ENCODE measurements at regions not wholly inside any gene's neighbourhood (a gene's known extent, or its start where the extent isn't known, plus 50 kb on each side); places are given as distances from the start of the nearest gene placed in this dataset.
"Not testable (repeated sequence)": the region's sequence is repeated elsewhere in the genome, so short reads cannot be mapped to it uniquely, and the experiment has no call there.

DNA sequence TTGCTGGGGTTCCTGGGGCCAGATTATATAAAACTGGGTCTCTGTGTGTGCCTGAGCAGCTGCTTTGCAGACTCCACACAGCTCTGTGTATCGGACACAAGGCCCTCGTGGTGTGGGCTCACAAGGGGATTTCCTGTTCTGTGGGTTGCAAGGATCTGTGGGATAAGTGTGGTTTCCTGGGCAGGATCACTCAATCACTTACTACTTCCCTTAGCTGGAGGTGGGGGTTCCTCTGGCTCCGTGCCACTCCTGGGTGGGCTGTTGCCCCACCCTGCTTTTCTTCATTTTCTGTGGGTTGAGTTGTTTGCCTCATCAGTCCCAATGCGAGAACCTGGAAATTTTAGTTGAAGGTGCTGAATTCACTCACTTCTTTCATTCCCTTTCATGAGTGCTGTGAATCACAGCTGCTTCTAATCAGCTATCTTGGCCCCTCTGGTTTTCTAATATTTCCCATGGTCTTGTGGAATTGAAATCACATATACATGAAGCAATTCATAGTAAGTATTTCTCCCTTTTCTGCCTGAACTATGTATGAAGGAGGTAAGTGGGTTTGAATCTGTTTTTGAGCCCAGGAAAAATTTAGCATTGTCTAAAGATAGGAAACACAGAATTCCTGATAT, 196.3 kb downstream of the DCDC2C start:
- intact Hi-C loops (cut with micrococcal nuclease) = no loop called here

DNA sequence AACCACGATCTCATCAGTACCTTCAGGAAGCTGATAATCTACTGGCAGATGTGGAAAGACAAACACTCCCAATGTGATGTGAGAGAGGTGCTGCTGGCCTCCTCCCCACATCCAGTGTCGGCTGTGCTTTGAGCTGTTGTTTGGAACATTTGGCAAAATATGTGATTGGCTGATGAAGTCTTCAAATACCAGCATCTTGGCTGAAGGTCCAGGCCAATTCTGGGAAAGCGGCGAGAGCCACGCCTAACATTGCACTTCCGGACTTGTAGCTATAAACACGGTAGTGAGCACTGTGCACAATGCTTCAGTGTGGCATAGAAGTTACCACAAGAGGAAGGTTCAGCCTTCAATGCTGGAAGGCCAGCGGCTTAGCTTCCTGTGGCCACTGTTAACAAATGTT, 198.8 kb downstream of the DCDC2C start:
- intact Hi-C loops (cut with micrococcal nuclease) = no loop called here

DNA sequence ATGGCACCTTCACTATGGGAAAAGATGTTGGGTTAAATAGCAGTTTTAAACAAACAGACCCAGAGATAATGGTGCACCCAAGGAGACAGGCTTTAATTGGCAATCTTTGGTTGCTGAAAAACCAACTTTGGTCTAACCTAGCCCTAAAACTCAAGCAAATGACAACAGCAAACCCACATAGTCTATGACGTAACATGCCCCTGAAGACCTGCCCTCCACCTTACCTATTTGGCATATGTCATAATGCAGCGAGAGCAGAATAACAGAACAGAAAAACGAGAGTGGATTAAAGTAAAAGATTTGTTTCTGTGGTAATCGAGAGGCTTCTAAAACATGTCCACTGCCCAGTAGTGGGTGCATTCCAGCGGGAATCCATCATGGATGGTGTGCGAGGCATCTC, 200.7 kb downstream of the DCDC2C start:
- intact Hi-C loops (cut with micrococcal nuclease) = no loop called here

DNA sequence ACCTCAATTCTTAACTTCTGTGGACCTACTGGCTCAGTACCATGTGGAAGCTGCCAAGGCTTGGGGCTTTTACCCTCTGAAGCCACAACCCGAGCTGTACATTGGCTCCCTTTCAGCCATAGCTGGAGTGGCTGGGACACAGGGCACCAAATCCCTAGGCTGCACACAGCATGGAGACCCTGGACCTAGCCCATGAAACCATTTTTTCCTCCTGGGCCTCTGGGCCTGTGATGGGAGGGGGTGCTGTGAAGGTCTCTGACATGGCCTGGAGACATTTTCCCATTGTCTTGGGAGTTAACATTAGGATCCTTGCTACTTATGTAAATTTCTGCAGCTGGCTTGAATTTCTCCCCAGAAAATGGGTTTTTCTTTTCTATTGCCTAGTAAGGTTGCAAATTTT, 205.1 kb downstream of the DCDC2C start:
- intact Hi-C loops (cut with micrococcal nuclease) = not testable (repeated sequence)

DNA sequence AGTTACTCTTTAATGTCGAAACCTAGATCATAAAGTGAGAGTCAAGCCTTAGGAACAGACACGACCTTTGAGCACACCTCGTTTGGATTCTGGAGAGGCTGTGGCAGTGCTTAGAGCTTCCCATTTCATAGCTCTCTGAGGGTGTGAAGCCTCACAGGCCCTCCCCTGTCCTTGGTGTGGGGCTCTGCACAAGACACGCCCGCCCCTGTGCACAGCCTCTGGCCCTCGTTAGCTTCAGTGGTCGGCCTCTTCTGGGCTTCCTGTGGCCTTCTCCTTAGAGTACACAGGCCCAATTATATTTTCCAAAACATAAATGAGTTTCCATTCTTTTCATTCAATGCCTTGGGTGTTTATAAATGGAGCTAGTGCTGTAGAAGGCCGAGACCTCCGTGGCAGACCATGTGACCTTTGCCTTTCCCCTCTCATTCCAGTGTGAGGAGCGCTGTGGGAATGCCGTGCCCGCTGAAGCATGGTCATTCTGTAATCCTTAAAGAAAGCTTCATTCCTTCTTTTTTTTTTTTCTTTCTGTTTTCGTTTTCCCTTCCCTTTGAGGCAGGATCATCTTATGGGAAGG, 208.6 kb downstream of the DCDC2C start:
- intact Hi-C loops (cut with micrococcal nuclease) = no loop called here

DNA sequence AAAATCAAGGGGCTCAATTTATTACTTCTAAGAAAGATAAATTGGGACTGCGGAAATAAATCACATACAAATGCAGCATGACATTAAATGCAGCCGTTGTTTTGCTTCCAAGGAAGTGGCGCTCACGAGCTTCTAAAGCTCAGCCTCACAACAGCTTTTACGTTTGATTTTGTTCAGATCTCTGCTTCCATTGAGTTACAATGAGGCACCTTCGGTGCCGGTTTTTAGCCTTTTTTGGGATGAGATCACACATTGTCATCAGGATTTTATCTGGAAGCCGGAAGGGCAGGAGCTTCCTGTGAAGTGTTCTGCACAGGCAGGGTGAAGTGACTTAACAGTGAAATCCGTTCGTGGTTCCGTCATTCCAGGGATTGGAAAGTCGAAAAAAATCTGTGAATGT, 209.8 kb downstream of the DCDC2C start:
- intact Hi-C loops (cut with micrococcal nuclease) = no loop called here

DNA sequence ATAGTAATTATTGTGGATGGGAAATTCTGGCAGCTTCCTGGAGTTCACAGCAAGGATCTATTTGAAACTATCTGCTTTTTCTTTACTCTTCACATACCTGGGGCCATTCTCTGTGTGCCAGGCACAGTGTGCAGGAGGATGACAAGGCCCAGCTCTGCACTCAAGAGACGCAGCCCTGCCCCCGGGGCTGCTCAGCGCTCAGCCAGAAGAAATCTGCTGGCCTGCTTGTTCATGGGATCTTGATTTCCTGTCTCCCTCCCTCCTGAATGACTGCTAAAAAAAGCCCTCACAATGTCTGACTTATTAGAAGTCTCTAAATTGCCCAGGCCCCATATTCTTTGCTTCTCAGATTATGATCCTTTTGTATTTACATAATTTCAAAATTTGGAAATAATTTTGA, 210.9 kb downstream of the DCDC2C start:
- intact Hi-C loops (cut with micrococcal nuclease) = no loop called here

DNA sequence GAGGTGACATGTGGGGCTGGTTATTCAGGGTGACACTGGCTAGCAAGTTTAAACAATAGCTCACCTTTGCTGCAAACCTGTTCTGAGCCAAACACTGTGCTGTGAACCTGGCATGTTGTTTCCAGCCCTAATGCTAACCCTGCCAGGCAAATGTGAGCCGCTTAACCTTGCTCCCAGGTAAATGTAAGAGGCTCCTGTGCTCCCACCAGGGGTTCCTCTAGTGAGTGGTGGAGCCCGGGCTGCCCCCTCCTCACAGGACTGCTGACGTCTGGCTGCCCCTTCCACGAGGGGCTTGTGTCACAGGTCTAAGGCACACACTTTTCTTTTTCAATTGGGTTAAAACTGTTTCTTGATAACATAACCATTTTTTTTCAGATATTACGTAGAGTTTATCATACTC, 223.7 kb downstream of the DCDC2C start:
- intact Hi-C loops (cut with micrococcal nuclease) = no loop called here

DNA sequence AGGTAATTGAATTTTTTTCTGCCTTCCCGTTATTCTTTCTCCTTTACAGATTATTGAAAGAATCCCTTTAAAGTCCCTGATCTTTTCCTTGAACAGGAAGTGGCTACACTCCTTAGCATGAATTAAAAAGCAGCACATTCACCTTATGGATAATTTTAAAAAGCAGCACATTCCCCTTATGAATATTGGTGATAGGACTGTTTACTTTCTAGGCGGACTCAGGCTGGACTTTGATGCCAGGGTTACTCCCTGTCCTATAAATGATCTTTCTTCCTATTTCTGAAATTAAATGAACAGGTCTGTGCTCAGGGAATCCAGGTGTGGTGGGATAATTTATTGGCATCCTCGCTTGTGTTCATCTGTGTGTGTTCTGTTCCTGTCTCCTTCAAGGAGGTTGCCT, 226.0 kb downstream of the DCDC2C start:
- intact Hi-C loops (cut with micrococcal nuclease) = no loop called here

DNA sequence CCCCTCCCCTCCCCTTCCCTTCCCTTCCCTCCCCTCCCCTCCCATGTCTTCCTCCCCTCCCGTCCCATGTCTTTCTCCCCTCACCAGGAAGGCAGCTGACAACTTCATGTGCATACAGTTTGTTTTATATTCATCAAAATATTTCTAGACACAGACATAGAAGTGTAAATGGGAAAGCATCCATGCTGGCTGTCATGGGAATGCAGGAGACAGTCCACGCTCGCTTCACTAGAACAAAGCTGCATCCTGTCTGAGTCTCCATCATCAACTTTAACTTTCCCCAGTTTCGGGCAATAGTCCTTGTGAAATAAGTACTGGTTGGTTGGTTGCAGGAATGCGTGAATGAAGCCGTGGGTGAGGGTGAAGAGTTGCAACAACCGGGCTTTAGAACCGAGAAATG, 226.9 kb downstream of the DCDC2C start:
- intact Hi-C loops (cut with micrococcal nuclease) = no loop called here

DNA sequence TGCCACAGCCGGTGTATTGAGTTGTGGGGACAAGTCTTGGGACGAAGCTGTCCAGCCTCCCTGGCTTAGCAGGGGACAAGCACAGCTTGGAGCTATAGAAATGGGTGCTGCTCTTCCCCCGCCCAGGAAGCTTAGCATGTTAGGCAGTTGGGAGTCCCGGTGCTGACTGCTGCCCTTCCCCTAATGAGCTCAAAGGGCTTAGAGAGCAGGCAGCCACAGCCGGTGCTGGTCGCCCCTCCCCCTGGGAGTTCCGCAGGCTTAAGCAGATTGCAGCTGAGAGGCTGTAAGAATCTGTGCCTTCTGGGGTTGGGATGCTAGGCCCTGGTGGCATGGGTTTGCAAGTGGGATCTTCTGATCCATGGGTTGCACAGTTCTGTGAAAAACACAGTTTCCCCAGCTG, 237.3 kb downstream of the DCDC2C start:
- intact Hi-C loops (cut with micrococcal nuclease) = no loop called here

DNA sequence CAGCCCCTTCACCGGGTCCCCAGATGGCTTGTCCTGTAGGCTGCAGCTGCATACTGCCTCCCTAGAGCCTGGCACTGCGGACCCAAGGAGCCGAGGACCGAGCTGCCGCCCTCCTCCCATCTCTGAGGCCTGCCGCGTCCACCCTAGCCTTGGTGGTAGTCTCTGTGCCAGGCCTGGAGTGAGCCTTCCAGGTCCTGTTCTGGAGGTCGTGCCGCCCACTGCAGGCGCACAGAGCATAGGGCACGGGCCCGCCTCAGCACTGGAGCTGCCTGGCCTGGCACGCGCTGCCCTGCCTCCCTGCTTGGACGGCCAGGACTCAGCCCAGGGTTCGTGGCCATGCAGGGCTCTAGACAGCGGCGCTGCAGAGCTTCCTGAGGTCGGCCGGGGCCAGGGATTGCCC, 239.5 kb downstream of the DCDC2C start:
- intact Hi-C loops (cut with micrococcal nuclease) = no loop called here

DNA sequence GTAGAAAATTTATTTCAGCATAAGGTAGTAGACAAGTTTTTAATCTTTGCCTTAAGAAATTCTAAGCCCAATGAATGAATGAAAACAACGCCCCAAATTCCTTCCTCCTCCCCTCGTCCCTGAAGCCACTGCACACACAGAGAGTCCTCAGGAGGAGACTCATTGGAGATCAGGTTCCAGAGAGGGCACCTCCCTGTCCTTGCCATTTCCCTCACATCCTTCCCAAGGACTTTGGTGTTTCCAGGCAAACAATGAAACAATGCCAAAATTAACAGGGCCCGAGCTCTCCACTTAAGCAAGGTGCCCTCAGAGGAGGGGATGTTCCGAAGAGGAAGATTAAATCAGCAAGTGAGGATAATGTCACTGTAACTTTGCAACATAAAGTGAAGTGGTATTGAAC, 240.7 kb downstream of the DCDC2C start:
- intact Hi-C loops (cut with micrococcal nuclease) = no loop called here

DNA sequence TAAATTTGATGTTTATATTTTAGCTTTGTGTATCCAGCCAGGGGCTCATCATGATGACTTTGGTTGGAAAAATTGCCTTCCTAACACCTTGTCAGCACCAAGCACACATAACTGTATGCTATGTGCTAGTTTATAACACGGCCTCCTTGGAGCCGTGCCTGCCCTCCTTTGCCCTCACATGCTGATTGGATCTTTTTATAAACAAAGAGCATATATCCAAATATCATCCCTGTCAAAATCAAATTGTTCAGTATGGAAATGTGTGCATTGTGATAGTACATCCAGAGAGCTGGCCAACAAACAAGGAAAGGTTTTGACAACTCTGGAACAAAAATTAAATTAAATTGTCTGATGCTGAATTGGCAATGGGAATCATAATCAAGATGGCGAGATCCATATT, 241.5 kb downstream of the DCDC2C start:
- intact Hi-C loops (cut with micrococcal nuclease) = no loop called here

DNA sequence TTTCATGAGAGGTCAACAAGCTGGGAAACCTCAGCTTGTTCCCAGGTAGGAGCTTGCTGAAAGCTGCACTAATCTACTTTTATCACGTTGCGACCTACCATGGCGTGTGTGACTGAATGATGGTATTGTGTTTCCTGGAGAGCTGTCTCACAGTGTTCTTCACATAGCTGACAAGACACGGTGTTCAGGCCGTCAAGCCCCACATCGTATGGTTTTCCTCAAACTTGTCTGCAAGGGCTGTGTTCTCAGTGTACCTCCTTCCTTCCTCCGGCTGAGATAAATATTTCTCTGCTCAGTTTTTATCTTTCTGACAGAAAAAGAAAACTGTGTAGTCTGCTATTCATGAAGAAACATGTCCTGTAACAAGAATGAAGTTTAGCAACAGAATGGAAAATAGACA, 244.8 kb downstream of the DCDC2C start:
- intact Hi-C loops (cut with micrococcal nuclease) = no loop called here

DNA sequence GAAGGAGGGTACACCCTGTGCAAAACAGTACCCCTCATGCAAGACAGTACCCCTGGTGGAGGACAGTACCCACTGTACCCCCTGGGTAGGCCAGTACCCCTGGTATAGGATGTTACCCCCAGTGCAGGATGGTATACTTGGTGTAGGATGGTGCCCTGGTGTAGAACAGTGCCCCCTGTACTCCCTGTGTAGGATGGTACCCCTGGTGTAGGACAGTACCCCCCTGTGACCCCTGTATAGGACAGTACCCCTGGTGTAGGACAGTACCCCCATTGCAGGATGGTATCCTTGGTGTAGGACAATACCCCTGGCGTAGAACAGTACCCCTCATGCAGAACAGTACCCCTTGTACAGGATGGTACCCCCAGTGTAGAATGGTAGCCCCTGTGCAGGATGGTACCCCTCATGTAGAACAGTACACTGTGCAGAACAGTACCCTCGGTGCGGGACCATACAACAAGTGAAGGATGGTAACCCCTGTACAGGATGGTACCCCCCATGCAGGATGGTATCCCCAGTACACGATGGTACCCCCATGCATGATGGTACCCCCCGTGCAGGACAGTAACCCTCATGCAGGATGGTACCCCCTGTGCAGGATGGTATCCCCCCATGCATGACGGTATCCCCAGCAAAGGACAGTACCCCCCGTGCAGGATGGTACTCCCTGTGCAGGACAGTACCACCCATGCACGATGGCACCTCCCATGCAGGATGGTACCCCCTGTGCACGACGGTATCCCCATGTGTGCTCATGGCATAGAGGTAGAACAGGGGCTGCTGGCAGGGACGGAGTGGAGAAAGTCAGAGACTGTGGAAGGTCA, 248.0 kb downstream of the DCDC2C start:
- intact Hi-C loops (cut with micrococcal nuclease) = no loop called here

DNA sequence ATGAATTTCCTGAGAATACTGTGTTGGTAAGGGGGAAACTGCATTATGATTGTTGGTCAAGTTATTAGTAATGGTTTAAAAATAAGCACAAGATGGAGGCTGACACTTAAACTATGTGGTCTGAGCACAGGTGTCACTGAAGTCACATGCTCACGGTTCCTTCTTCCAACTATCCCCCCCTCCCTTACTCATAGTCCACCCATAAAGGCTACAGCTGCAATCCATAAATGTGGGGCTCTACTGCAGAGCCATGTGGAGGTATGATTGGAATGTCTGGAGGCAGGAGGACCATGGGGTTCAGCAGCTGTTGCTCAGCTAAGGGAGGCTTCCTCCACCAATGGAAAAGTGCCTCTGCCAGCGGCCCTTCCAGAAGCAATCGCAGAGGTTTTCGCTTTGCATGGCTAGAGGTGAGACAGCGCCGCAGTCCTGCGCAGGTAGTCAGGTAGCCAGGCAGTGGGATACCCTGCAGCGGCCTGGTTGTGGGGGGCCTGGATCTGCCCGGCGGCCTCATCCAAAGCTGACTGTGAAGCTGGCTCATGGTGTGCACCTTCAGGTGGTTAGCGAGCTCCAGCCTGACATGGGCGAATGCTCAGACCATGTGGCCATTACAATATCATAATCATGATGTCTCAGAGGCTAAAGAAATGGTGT, 249.6 kb downstream of the DCDC2C start:
- intact Hi-C loops (cut with micrococcal nuclease) = no loop called here

DNA sequence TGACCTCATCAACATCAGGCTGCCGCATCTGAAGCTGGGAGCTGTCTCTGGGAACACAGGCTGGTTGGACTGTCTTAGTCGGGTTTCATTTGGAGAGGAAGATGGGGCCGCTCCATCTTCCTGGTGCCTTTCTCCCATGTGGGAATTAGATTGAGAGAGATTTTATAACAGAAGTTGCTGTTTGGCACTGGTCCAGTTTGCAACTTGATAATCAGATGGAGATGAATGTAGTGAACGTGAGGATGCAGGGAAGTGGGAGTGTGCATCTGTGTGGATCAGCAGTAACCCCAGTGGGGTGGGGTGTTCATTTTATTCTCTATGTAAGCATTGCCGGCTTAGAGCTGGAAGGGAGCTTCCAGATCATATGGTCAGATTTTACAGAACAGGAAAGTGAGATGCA, 250.9 kb downstream of the DCDC2C start:
- intact Hi-C loops (cut with micrococcal nuclease) = no loop called here

DNA sequence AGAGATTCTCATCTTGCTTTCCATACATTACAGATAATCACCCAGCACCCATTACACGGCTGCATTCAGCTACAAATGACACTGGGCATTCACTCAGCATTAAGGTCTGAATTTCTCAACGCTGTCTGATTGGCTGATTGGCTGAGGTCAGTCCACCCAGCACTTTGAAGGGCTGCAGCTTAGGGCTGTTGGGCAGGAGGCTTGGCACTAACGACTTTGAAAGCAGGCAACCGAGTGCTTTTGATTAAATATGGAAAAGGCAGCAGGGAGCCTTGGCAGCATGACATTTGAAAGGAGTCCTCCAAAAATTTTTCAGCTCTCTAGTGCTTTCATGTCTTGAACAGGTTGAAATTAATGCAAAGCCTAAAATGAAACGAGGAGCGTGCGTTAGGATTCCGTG, 253.0 kb downstream of the DCDC2C start:
- intact Hi-C loops (cut with micrococcal nuclease) = no loop called here

DNA sequence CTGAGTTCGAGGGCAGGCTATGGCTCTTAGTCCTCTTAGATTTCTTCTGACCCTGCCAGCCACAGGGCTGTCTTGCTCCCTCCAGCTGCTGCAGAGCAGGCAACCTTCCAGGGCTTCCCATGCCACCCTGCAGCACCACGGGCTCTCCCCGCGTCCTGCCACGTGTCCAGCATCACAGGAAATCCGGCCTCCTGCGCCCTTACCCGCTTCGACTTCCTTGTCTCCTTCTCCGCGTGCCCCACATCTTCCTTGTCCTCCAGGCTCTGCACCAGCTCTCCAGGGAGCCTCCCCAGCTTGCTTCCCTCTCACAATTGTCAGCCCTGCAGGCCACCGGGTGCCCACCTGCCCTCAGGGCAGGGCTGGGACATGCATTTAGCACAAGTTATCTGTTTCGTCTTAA, 253.5 kb downstream of the DCDC2C start:
- intact Hi-C loops (cut with micrococcal nuclease) = no loop called here

DNA sequence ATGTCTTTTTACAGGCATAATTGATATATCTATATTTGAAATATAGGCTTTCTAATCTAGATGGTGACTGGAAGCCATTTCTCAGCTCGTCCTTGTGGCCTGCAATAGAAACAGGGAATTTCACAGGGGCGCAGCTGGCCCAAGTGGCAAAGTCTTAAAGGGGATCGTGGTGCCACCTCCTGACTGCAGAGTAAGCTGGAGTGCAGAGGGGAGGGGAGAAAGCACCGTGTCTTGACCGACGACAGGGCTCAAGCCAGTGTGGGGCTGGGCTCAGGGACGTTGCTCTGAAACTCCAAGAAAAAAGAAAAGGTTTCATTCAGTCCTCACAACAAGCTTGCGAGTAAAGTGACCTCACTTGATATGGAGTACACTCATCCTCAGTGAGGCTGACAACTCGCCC, 255.1 kb downstream of the DCDC2C start:
- intact Hi-C loops (cut with micrococcal nuclease) = no loop called here

DNA sequence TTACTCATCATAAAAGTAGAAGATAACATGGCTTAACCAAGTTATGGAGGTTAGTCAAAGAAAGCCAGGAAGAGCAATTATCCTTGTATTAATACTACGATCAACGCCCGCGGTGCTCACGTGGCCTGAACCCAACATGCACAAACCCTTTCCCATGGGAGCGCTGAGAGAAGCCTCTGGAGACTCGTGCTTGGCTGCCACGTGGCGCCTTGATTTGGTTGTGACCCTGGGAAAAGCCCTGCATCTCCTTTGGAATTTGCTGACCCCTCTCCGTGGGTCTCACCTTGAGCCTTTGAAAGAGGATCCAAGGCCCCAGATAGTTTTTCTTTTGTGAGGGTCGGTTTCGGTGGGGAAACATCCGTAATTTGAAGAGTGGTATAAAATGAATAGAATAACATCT, 255.6 kb downstream of the DCDC2C start:
- intact Hi-C loops (cut with micrococcal nuclease) = loop anchor here (1.0 kb wide), 1 partner anchor 95 kb away; no protein-coding TSS in a partner anchor
